Spleen (tissue), 7 donors: ENCODE measurements at regions not wholly inside any gene's neighbourhood (a gene's known extent, or its start where the extent isn't known, plus 50 kb on each side); places are given as distances from the start of the nearest gene placed in this dataset.

Source experiments
- CTCF ChIP-seq, 11 experiments: fragments of 200-600 bp in 7 of 11; fragments of 450-650 bp in 4 of 11; sonication (generic) in 4 of 11; IDR thresholded peaks in 8 of 11; conservative IDR thresholded peaks in 3 of 11; 1 replicate in 7 of 11; 2 replicates in 4 of 11; pipeline versions ENCODE4 v1.4.0 to v1.8.0; 2016 to 2021; ENCODE audit warnings: antibody characterized with exemption in 11 of 11, inconsistent platforms in 4 of 11, mild to moderate bottlenecking in 1 of 11
- POLR2A ChIP-seq, 3 donors: fragments of 450-650 bp; IDR thresholded peaks; one replicate each; pipeline ENCODE4 v1.5.1; 2017; ENCODE audit warnings: antibody characterized with exemption in 3 of 3, mild to moderate bottlenecking in 1 of 3
- donor health status: DM: no; HTN: no; CAD: no; lungs with moderate emphysema.
- donor health status: DM: no; HTN: no; CAD: no.
- donor health status: DM: no; HTN: no; CAD: no.

GRCh38 chr7:37546677-37547076, 98.0 kb upstream of the ELMO1 start:
- TF ChIP-seq CTCF (IDR thresholded peaks at IDR 0.05 in 8 of 11, conservative IDR thresholded peaks at IDR 0.05 in 3 of 11), result no peak
- no peak for TF ChIP-seq POLR2A (IDR thresholded peaks at IDR 0.05)
